ENCODE measurements at regions not wholly inside any gene's neighbourhood (a gene's known extent, or its start where the extent isn't known, plus 50 kb on each side); places are given as distances from the start of the nearest gene placed in this dataset.

GRCh38 chr14:43215524-43215923, 1291.6 kb downstream of the FSCB start:
- FAIRE-seq (no peak), ATAC-seq (no peak), DNase-seq (ENCODE audit: low spot score) (no peak)
- Histone ChIP-seq H3K27ac (ENCODE audit: extremely low read length, insufficient read depth, low read length) (no peak overlapping the region), H3K36me3 (replicated peaks in 1 of 2; ENCODE audit: control insufficient read depth in 1 of 2, insufficient read depth in 2 of 2, low read length in 2 of 2) (no peaks in the 10 kb centered on the region), H4K20me1 (ENCODE audit: insufficient read depth, low read length) (no peaks in the 10 kb centered on the region), H3K9ac (ENCODE audit: insufficient read depth, low read depth, low read length) (no peak overlapping the region), H3K27me3 (ENCODE audit: control insufficient read depth in 1 of 2, insufficient read depth in 2 of 2, low read length in 2 of 2) (no peaks in the 10 kb centered on the region; a peak in 1 of 5 replicates), H3K4me3 (replicated peaks in 1 of 3; ENCODE audit: insufficient read depth in 1 of 3, low read depth in 2 of 3, low read length in 3 of 3) (no peak overlapping the region), H3K4me1 (ENCODE audit: insufficient read depth, low read length) (no peaks in the 10 kb centered on the region), H3K79me2 (ENCODE audit: insufficient read depth, low read length) (no peaks in the 10 kb centered on the region), H3K4me2 (ENCODE audit: low read depth, low read length) (no peak overlapping the region), H3K9me3 (ENCODE audit: low read length) (peaks cover 79% of the 10 kb centered on the region), H2AFZ (ENCODE audit: low read length) (no peak overlapping the region)
- BruUV-seq (replicated peaks): no TSS peak
- TF ChIP-seq SRSF4 (IDR thresholded peaks at IDR 0.05; ENCODE audit: low read depth, low read length, poor library complexity, severe bottlenecking): no peak
- TF ChIP-seq ZNF143 (CRISPR knock-in tag; IDR thresholded peaks at IDR 0.05): no peak
- no peak for TF ChIP-seq PATZ1 (CRISPR knock-in tag; IDR thresholded peaks at IDR 0.05)
- peak; percentile 66 for TF ChIP-seq CREB1 (IDR thresholded peaks at IDR 0.05)
- no peak for TF ChIP-seq CREB1 (CRISPR knock-in tag; IDR thresholded peaks at IDR 0.05)
- TF ChIP-seq ZBTB25 (CRISPR knock-in tag; IDR thresholded peaks at IDR 0.05): no peak
- ChIA-PET CTCF (ENCODE audit: low intra/inter-chr PET ratio, low total read pairs) (no interaction called here), POLR2A (no interaction called here)
- intact Hi-C loops (cut with micrococcal nuclease; ENCODE audit: unreplicated experiment): no loop called here
- in situ Hi-C loops (cut with HindIII; ENCODE audit: extremely low pct_ligation_motif_present, low pct_unique_long_range_greater_than_20kb): loop anchor here (25.0 kb wide), 1 partner anchor 272 kb away; no protein-coding TSS in a partner anchor
- WGBS (ENCODE audit: low lambda C conversion rate): under 1% methylated on average over 2 of the region's 2 CpGs

- no peak for FAIRE-seq
- 4% methylated on average over 2 of the region's 2 CpGs for WGBS (ENCODE audit: low lambda C conversion rate)
- Histone ChIP-seq H3K4me1 (ENCODE audit: insufficient read depth, low read length) (no peaks in the 10 kb centered on the region), H3K4me2 (ENCODE audit: low read depth, low read length) (no peak overlapping the region), H3K79me2 (ENCODE audit: insufficient read depth, low read length) (no peaks in the 10 kb centered on the region), H3K36me3 (replicated peaks in 1 of 2; ENCODE audit: control insufficient read depth in 1 of 2, insufficient read depth in 2 of 2, low read length in 2 of 2) (no peaks in the 10 kb centered on the region), H3K27me3 (ENCODE audit: control insufficient read depth in 1 of 2, insufficient read depth in 2 of 2, low read length in 2 of 2) (no peaks in the 10 kb centered on the region), H3K9me3 (ENCODE audit: low read length) (peaks cover 91% of the 10 kb centered on the region), H3K9ac (ENCODE audit: insufficient read depth, low read depth, low read length) (no peak overlapping the region), H2AFZ (ENCODE audit: low read length) (no peak overlapping the region), H3K4me3 (replicated peaks in 1 of 3; ENCODE audit: insufficient read depth in 1 of 3, low read depth in 2 of 3, low read length in 3 of 3) (no peak overlapping the region), H3K27ac (ENCODE audit: extremely low read length, insufficient read depth, low read length) (no peak overlapping the region), H4K20me1 (ENCODE audit: insufficient read depth, low read length) (no peaks in the 10 kb centered on the region)
- intact Hi-C loops (cut with micrococcal nuclease; ENCODE audit: unreplicated experiment) (no loop called here), in situ Hi-C loops (cut with HindIII; ENCODE audit: extremely low pct_ligation_motif_present, low pct_unique_long_range_greater_than_20kb) (loop anchor here (25.0 kb wide), 1 partner anchor 280 kb away; no protein-coding TSS in a partner anchor)
- ATAC-seq: no peak
- POLR2A ChIA-PET: no interaction called here
- no peak for DNase-seq (ENCODE audit: low spot score)
- BruUV-seq (replicated peaks): no TSS peak
- CTCF ChIA-PET (ENCODE audit: low intra/inter-chr PET ratio, low total read pairs): no interaction called here
- no peak for TF ChIP-seq NFKB2 (CRISPR knock-in tag; IDR thresholded peaks at IDR 0.05; ENCODE audit: borderline replicate concordance)
These were observed 1299.9 kb downstream of the FSCB start for GRCh38 chr14:43207189-43207588.
